Mesodermal cell (in vitro differentiated cells): ENCODE measurements at regions not wholly inside any gene's neighbourhood (a gene's known extent, or its start where the extent isn't known, plus 50 kb on each side); places are given as distances from the start of the nearest gene placed in this dataset.

Experiments
- H3K27ac ChIP-seq: 2 replicates; pipeline ENCODE4 v1.7.0; 2013; ENCODE audit warnings: mild to moderate bottlenecking, low read depth, low read length, moderate library complexity; ENCODE audit not compliant: severe bottlenecking
- H3K36me3 ChIP-seq: 2 replicates; pipeline ENCODE4 v1.7.1; 2013; ENCODE audit warnings: mild to moderate bottlenecking, low read length, moderate library complexity; ENCODE audit not compliant: control insufficient read depth, insufficient read depth
- H3K4me1 ChIP-seq: one replicate; pipeline ENCODE4 v1.7.1; 2013; ENCODE audit warnings: mild to moderate bottlenecking, low read length; ENCODE audit not compliant: insufficient read depth, control insufficient read depth, poor library complexity, severe bottlenecking
- H3K4me3 ChIP-seq: 2 replicates; pipeline ENCODE4 v1.7.0; 2013; ENCODE audit warnings: low read length, control low read depth, mild to moderate bottlenecking; ENCODE audit not compliant: insufficient read depth, poor library complexity, severe bottlenecking; ENCODE audit errors: extremely low read depth
- H3K9me3 ChIP-seq: 2 replicates; pipeline ENCODE4 v1.7.1; 2013; ENCODE audit warnings: mild to moderate bottlenecking, low read length, moderate library complexity; ENCODE audit not compliant: control insufficient read depth
- WGBS, 2 experiments: methylation state at CpG; one replicate each; pipeline ENCODE4 v1.1.5; 2013; ENCODE audit warnings: missing lambda C conversion rate in 2 of 2; ENCODE audit not compliant: insufficient coverage in 2 of 2; 5-methylcytosine and 5-hydroxymethylcytosine counted together

GRCh38 chr2:67213270-67213670 is 183.9 kb upstream of the ETAA1 start:
- Histone ChIP-seq H3K27ac (no peak overlapping the region), H3K4me1 (peaks cover 4% of the 10 kb centered on the region), H3K9me3 (peaks cover 9% of the 10 kb centered on the region), H3K4me3 (no peak overlapping the region), H3K36me3 (no peaks in the 10 kb centered on the region)
- WGBS, 2 experiments: 69 to 85% methylated on average over 5 to 8 of the region's 8 CpGs

- no peak overlapping the region for H3K27ac ChIP-seq
- H3K36me3 ChIP-seq: no peaks in the 10 kb centered on the region
- peaks cover 4% of the 10 kb centered on the region for H3K4me1 ChIP-seq
- H3K4me3 ChIP-seq: no peak overlapping the region
- peaks cover 9% of the 10 kb centered on the region for H3K9me3 ChIP-seq
- WGBS, 2 experiments: 92 to 95% methylated on average over 2 of the region's 2 CpGs
Measured at GRCh38 chr2:67213677-67214402, 183.3 kb upstream of the ETAA1 start.

- Histone ChIP-seq H3K27ac (no peak overlapping the region), H3K9me3 (peaks cover 9% of the 10 kb centered on the region), H3K4me1 (peaks cover 4% of the 10 kb centered on the region), H3K36me3 (no peaks in the 10 kb centered on the region), H3K4me3 (no peak overlapping the region)
- WGBS, 2 experiments: 88% methylated on average over 4 of the region's 5 CpGs; no CpG with 5 or more reads in 1 of the 2 experiments
Measured at GRCh38 chr2:67214585-67215185, 182.4 kb upstream of the ETAA1 start.

GRCh38 chr2:67215214-67216055 is 181.7 kb upstream of the ETAA1 start:
- 52 to 75% methylated on average over 5 to 9 of the region's 16 CpGs for WGBS, 2 experiments
- Histone ChIP-seq H3K4me1 (peaks cover 4% of the 10 kb centered on the region), H3K4me3 (no peak overlapping the region), H3K36me3 (no peaks in the 10 kb centered on the region), H3K9me3 (peaks cover 9% of the 10 kb centered on the region), H3K27ac (peak overlapping the region; percentile 25)

GRCh38 chr2:67216103-67216502 is 181.0 kb upstream of the ETAA1 start:
- 78 to 100% methylated on average over 1 of the region's 4 CpGs for WGBS, 2 experiments
- Histone ChIP-seq H3K4me3 (no peak overlapping the region), H3K4me1 (peaks cover 4% of the 10 kb centered on the region), H3K9me3 (peaks cover 9% of the 10 kb centered on the region), H3K36me3 (no peaks in the 10 kb centered on the region), H3K27ac (no peak overlapping the region)

GRCh38 chr2:67216881-67217280 is 180.3 kb upstream of the ETAA1 start:
- H3K4me3 ChIP-seq: no peak overlapping the region
- H3K4me1 ChIP-seq: peaks cover 4% of the 10 kb centered on the region
- no peaks in the 10 kb centered on the region for H3K36me3 ChIP-seq
- WGBS, 2 experiments: no CpG with 5 or more reads among the region's 1 CpG
- H3K9me3 ChIP-seq: peaks cover 9% of the 10 kb centered on the region
- H3K27ac ChIP-seq: peak overlapping the region; percentile 11

GRCh38 chr2:67217398-67217797 is 179.7 kb upstream of the ETAA1 start:
- Histone ChIP-seq H3K36me3 (no peaks in the 10 kb centered on the region), H3K9me3 (peaks cover 9% of the 10 kb centered on the region), H3K4me3 (no peak overlapping the region), H3K4me1 (peaks cover 4% of the 10 kb centered on the region), H3K27ac (no peak overlapping the region)

GRCh38 chr2:67218056-67218455 is 179.1 kb upstream of the ETAA1 start:
- no peak overlapping the region for H3K4me3 ChIP-seq
- 50% methylated on average over 1 of the region's 2 CpGs; no CpG with 5 or more reads in 1 of the 2 experiments for WGBS, 2 experiments
- no peaks in the 10 kb centered on the region for H3K36me3 ChIP-seq
- peaks cover 4% of the 10 kb centered on the region for H3K4me1 ChIP-seq
- peaks cover 9% of the 10 kb centered on the region for H3K9me3 ChIP-seq
- H3K27ac ChIP-seq: no peak overlapping the region

GRCh38 chr2:67219651-67220050 is 177.5 kb upstream of the ETAA1 start:
- 90 to 100% methylated on average over 3 to 4 of the region's 5 CpGs for WGBS, 2 experiments
- no peak overlapping the region for H3K4me3 ChIP-seq

GRCh38 chr2:67221266-67221665 is 175.9 kb upstream of the ETAA1 start:
- Histone ChIP-seq H3K27ac (no peak overlapping the region), H3K36me3 (no peaks in the 10 kb centered on the region), H3K4me1 (peaks cover under 1% of the 10 kb centered on the region), H3K4me3 (no peak overlapping the region), H3K9me3 (peaks cover 9% of the 10 kb centered on the region)
- WGBS, 2 experiments: 90 to 100% methylated on average over 1 to 2 of the region's 4 CpGs

More at GRCh38 chr2:67219651-67220050, 177.5 kb upstream of the ETAA1 start:
- Histone ChIP-seq H3K36me3 (no peaks in the 10 kb centered on the region), H3K27ac (no peak overlapping the region), H3K9me3 (peaks cover 9% of the 10 kb centered on the region), H3K4me1 (peaks cover 4% of the 10 kb centered on the region)
